ENCODE measurements at regions not wholly inside any gene's neighbourhood (a gene's known extent, or its start where the extent isn't known, plus 50 kb on each side); places are given as distances from the start of the nearest gene placed in this dataset.
"Not testable (repeated sequence)": the region's sequence is repeated elsewhere in the genome, so short reads cannot be mapped to it uniquely, and the experiment has no call there.

- DNase-seq (ENCODE audit: low spot score), result no peak
- in situ Hi-C loops (cut with MboI; ENCODE audit: low sequenced_read_pairs, unreplicated experiment), result no loop called here
- TF ChIP-seq CTCF (IDR thresholded peaks at IDR 0.05; ENCODE audit: borderline replicate concordance, control extremely low read depth, extremely low read depth, insufficient read depth, missing control alignments), result no peak
Measured at GRCh38 chr6:100307561-100307960, 157.2 kb downstream of the SIM1 start.

- no peak for TF ChIP-seq CTCF (IDR thresholded peaks at IDR 0.05; ENCODE audit: borderline replicate concordance, control extremely low read depth, extremely low read depth, insufficient read depth, missing control alignments)
- in situ Hi-C loops (cut with MboI; ENCODE audit: low sequenced_read_pairs, unreplicated experiment), result no loop called here
- no peak for DNase-seq (ENCODE audit: low spot score)
Measured at GRCh38 chr6:100305209-100305869, 159.4 kb downstream of the SIM1 start.

GRCh38 chr6:100304575-100304974 lies 160.1 kb downstream of the SIM1 start:
- TF ChIP-seq CTCF (IDR thresholded peaks at IDR 0.05; ENCODE audit: borderline replicate concordance, control extremely low read depth, extremely low read depth, insufficient read depth, missing control alignments), result no peak
- in situ Hi-C loops (cut with MboI; ENCODE audit: low sequenced_read_pairs, unreplicated experiment), result no loop called here
- no peak for DNase-seq (ENCODE audit: low spot score)

GRCh38 chr6:100301731-100302130 lies 163.0 kb downstream of the SIM1 start:
- in situ Hi-C loops (cut with MboI; ENCODE audit: low sequenced_read_pairs, unreplicated experiment), result no loop called here

GRCh38 chr6:100300221-100300736 lies 164.4 kb downstream of the SIM1 start:
- in situ Hi-C loops (cut with MboI; ENCODE audit: low sequenced_read_pairs, unreplicated experiment), result no loop called here
- no peak for DNase-seq (ENCODE audit: low spot score)
- TF ChIP-seq CTCF (IDR thresholded peaks at IDR 0.05; ENCODE audit: borderline replicate concordance, control extremely low read depth, extremely low read depth, insufficient read depth, missing control alignments), result no peak

More at GRCh38 chr6:100301731-100302130, 163.0 kb downstream of the SIM1 start:
- no peak for TF ChIP-seq CTCF (IDR thresholded peaks at IDR 0.05; ENCODE audit: borderline replicate concordance, control extremely low read depth, extremely low read depth, insufficient read depth, missing control alignments)
- DNase-seq (ENCODE audit: low spot score), result no peak

- in situ Hi-C loops (cut with MboI; ENCODE audit: low sequenced_read_pairs, unreplicated experiment), result no loop called here
- TF ChIP-seq CTCF (IDR thresholded peaks at IDR 0.05; ENCODE audit: borderline replicate concordance, control extremely low read depth, extremely low read depth, insufficient read depth, missing control alignments), result no peak
- no peak for DNase-seq (ENCODE audit: low spot score)
Measured at GRCh38 chr6:100296810-100297544, 167.7 kb downstream of the SIM1 start.

- in situ Hi-C loops (cut with MboI; ENCODE audit: low sequenced_read_pairs, unreplicated experiment), result not testable (repeated sequence)
Measured at GRCh38 chr6:100295172-100295571, 169.5 kb downstream of the SIM1 start.

More at GRCh38 chr6:100295172-100295571, 169.5 kb downstream of the SIM1 start:
- DNase-seq (ENCODE audit: low spot score), result not testable (repeated sequence)
